HG03159 (cell line): ENCODE measurements at regions not wholly inside any gene's neighbourhood (a gene's known extent, or its start where the extent isn't known, plus 50 kb on each side); places are given as distances from the start of the nearest gene placed in this dataset.
"Not testable (repeated sequence)": the region's sequence is repeated elsewhere in the genome, so short reads cannot be mapped to it uniquely, and the experiment has no call there.

Experiments
- ATAC-seq: cut with Tn5 transposase; IDR thresholded peaks from one replicate; pipeline ENCODE4 v1.9.1; 2021; ENCODE audit warnings: mild to moderate bottlenecking, moderate library complexity; ENCODE audit not compliant: unreplicated experiment

DNA sequence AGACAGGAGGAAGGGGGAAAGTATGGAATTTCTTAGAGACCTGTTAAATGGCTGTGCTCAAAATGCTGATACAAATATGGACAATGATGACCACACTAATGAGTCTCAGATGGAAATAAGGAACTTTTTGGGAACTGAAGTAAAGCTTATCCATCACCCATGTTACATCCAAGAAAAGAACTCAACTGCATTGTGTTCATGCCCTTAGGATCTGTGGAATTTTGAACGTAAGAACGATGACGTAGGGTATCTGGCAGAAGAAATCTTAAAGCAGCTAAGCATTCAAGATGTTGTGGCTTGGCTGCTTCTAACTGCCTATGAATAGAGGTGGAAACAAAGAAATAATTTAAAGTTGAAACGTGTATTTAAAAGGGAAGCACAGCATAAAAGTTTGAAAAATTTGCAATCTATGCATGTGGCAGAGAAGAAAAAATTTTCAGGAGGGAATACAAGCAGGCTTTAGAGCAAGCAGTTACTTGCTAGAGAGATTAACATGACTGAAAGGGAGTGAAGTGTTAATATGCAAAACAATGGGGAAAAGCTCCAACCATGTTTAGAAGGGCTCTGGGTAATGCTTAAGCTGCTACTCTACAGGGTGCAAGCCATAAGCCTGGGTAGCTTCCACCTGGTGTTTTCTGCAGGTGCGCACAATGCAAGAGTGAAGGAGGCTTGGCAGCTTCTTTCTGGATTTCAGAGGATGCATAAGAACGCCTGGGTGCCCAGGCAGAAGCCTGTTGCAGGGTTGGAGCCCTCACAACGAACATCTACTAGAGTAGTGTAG, 499.7 kb upstream of the SEMA3D start:
- ATAC-seq = no peak

DNA sequence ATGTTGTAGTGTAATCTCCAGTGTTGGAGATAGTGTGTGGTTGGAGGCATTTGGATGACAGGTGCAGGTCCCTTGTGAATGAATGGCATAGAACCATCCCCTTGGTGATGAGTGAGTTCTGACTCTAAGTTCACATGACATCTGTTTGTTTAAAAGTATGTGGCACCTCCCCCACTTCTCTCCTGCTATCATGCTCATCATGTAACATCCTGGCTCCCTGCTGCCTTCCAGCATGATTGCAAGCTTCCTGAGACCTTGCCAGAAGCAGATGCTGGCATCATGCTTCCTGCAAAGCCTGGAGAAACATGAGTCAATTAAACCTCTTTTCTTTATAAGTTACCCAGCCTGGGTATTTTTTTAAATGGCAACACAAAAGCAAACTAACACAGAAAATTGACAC, 499.0 kb upstream of the SEMA3D start:
- no peak for ATAC-seq

DNA sequence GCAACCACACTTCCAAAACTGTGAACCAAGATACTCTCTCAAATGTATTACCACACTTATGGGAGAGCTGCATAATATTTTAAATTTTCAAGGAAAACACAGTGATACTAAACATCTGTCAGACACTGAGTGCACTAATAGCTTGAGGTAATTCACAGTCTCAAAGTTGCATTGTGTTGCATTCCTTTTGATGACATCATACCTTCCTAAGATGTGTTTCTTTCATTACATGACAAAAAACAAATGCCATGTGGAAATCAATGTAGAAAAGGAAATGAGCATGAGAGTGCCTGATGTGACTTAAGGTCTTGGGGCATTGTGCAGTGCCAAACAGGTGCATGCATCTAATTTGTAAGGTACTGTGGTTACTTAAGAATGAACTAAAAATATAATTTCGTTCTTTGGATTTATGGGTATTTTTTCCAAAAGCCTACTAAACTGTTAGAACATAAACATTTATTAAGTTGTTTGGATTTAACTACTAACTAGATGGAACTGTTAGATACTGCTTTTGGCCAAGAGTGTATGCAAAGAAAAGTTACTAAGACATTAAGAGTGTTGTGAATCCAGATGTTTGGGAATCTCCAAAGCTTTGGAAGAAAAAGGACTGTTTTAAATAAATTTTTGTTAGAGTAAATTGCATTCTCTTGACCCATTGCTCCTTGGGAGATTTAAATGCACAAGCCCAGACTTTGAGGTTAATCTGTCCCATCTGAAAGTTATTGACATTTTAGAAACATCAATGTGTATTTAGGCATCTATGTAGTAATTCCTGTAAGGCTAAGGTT, 496.2 kb upstream of the SEMA3D start:
- ATAC-seq = no peak

DNA sequence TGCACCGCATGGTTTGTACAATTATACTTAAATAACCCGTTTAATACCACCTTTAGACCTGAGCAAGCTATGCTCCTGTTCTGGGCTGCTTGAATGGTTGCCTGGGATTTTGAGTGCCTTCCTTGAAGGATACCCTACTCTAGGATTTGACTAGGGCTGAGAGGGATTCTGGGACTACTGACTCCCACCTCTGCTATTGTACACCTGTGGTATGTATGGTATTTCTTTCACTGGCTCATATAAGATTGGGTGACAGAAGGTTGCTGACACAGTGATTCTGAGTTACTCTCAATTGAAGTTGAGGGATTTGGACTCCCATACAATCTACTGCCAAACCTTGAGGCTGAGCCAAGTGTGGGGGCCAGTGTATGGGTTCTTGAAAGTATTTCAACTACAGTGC, 494.4 kb upstream of the SEMA3D start:
- no peak for ATAC-seq

DNA sequence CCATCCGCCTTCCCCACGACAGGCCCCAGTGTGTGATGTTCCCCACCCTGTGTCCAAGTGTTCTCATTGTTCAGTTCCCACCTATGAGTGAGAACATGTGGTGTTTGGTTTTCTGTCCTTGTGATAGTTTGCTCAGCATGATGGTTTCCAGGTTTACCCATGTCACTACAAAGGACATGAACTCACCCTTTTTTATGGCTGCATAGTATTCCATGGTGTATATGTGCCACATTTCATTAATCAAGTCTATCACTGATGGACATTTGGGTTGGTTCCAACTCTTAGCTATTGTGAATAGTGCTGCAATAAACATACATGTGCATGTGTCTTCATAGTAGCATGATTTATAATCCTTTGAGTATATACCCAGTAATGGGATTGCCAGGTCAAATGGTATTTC, 488.2 kb upstream of the SEMA3D start:
- not testable (repeated sequence) for ATAC-seq

DNA sequence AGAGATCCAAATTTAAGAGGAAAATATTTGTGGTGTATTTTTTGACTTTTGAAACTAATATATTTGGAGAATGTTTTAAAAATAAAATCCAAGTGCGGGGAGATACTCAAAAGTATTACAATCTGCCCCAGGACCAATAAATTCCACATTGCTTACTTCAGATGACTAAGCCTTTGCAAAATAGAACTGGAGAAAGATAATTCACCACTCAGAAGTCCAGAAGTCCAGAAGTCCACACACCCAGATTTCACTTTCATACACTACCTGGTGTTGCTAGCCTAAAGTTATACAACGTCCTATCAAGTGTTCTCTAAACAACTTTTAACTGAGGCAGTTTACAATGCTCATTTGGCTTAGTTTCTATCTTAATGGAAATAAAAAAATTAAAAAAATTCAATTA, 487.0 kb upstream of the SEMA3D start:
- no peak for ATAC-seq

DNA sequence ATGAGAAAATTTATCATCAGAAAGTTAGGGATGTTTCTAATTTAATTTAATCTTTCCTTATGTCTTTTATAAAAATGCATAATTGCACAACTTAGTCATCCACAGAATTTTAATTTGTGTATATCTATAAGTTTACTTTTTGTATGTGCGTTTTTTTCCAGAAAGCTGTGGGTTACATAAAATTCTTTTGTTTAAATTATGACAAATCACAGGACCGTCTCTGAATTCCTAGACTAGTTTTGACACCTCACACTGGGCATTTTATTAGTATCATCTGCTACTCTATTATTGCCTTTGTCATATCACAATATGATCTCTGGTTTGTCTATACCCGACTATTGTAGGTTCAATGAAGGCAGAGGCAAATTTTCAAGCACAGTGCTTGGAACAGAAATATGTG, 482.4 kb upstream of the SEMA3D start:
- ATAC-seq = no peak

DNA sequence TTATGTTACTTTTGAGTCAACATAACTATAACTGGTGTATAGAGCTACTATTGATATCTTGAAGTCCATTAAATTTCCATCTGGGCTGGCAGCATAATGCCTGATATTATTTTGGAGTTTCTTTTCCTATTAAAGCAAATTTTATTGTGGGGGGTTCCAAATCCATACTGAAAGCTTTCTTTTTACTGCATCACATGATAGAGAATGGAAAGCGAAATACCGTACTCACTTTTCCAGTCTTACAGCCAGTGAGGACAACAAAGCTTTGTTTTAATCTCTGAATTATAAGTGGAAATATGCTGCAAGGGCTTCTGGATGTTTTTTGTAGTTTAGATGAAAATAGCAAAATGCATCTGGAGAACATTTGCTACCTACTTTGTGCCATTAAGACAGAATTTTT, 477.5 kb upstream of the SEMA3D start:
- ATAC-seq = no peak

DNA sequence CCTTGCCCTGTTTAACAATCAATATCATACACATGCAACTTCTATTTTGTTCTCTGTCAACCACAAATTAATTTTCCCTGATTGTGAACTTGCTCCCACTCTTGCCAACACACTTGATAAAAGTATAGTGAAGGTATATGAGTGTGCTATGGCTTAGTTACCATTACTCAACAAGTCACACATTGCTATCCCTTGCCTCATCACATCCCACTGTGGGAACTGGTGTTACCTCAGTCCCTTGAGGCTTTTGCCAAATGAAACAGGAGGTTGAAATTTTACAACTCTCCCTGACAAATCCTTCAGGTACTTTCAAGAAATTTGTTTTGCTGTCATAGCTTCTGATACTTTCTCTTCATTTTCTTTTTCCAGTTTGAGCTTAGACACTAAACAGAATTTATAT, 472.5 kb upstream of the SEMA3D start:
- no peak for ATAC-seq

DNA sequence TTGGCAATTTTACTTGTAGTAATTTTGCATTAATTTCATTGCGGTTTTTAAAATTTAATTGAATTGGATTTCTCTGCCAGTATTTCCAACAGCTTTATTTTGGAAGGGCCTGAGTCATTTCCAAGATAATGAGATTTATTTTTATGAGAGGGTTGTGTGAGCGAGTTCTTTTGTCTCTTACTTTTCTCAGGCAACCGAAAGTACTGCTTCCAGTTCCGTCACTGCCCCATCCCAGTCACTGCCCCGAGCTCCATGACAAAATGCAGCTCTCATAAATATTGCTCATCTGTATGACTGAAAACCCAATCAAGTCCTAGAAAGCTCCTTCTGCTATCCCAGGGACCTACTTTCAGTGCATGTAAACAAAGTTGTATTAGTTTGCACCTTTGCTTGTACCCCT, 468.4 kb upstream of the SEMA3D start:
- no peak for ATAC-seq

DNA sequence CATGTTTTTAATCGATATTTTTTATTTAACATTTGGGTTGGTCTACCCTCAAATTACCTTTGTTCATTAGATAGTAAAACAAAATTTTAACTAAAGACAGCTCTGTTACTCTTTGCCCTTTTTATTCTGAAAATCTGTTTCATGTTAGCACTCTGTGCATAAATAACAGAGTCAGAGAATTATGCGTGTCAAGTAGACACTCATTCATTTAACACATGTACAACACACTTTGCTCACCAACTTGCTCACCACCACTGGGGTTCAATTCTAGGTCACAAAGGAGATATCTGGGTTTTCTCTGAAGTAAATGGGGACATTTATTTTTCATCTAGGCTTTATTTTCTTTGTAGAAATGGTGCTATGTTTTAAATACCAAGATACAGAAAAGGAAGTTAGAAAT, 457.4 kb upstream of the SEMA3D start:
- ATAC-seq = no peak

DNA sequence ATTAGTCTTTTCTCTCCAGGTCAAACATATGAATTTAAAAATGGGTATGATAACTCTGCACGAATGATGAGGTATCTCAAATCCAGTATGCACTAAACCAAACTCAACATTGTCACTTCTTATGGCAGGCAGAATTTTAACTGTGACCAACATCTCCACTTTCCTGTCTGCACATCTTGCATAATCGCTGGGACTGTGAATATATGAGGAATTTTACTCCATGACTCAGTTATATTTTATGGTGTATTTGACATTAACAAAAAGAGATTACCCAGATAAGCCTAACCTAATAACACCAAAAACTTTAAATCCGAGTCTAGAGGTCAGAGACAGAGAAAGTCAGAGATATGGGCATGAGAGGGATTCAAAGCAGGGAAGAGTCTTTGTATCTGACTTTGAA, 454.5 kb upstream of the SEMA3D start:
- no peak for ATAC-seq

DNA sequence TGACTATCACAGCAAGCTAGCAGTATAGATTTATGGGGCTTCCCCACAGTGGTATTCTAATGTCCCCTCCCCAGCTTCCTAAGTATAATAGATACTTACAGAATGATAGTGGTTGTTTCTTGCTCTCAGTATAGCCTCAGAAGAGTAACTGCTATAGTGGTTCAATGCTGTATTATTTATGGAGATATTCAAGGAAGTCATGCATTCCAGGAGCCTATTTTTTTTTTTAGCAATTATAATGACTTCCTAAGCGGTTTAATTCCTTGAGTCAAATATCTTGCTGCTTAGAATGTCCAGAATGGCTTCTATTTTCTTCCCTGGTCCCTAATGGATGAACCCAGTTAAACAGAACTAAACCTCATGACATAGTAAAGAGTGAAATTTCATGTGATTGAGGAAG, 451.5 kb upstream of the SEMA3D start:
- ATAC-seq = no peak

DNA sequence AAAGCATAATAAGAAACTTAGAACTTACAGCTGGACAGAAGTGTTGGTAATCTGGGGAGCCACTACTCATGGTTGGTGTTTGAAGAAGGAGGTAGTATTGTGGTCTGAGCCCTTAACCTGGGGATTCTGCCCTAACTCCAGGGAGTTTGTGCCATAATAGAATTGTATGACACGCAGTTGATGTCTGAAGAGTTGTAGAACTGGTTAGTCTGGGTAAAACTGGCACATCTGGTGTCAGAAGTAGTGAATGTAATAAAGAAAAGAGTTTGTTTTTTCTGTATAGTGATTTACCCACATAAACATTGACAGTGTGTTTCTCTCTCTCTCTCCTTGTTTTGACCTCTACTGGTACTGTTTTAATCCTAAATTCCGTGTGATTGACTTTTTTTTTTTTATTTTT, 448.1 kb upstream of the SEMA3D start:
- ATAC-seq = no peak

DNA sequence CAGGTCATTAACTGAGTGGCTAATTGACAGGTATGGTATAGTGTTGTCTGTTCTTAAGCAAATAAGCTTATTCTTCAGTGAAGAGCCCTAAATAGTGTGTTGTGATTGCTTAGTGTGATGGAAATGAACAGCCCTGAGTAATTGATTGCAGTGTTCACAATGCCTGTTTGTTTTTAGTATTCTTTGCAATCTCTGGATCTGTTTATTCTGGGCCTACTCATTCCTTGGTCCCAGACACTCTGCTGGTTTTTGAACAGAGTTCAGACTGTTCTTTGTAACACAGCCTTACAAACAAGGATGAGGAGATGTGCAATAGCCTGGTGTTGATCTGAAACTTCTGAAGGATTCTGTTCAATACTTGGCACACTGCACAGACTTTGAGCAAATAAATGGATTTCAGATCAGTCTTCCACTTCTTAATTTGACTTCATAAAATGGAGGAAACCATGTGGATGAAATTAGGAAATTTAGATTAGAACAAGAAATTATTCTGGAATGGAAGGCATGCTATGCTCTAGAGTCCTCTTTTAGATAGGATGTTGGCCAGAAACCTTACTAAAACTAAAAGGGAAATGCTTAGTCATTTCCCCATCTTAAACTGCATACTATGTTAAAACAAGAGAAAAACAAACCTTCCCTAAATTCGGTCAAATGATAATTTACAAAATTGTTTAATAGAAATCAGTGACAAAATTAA, 444.2 kb upstream of the SEMA3D start:
- no peak for ATAC-seq

DNA sequence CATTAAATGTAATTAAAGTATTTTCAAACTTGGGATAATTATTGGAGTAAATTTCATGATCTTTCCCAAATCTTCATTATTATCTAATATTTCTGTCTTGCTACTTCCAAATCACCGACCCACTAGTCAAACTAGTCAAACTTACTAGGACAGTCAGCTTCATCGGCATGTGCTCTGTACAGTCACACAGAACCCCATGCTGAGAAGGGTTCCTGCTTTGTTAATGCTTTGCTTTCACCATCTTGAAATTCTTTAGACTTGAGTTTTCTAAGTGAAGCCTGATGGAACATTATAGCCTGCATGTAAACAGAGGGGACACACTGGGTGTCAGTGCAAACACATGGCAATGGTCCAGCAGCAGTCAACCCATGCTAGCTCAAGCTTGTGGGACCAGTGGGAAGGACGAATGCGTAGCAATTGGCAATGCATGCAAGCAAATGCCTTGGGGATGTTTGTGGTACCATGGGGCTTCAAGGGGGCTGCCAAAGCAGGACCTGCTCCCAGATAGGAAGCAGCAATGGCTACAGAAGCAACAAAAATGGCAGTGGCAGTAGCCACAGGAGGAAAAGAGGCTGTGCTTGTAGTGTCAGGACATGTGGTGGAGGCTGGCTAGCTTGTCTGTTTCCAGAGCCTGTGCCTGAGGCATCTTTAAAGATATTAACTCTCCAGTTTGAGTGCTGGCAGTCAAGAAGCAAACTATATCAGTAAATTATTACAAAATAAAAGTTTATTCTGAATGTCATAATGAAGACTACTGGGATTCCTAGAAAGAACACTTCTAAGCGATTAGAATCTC, 441.1 kb upstream of the SEMA3D start:
- ATAC-seq = no peak

DNA sequence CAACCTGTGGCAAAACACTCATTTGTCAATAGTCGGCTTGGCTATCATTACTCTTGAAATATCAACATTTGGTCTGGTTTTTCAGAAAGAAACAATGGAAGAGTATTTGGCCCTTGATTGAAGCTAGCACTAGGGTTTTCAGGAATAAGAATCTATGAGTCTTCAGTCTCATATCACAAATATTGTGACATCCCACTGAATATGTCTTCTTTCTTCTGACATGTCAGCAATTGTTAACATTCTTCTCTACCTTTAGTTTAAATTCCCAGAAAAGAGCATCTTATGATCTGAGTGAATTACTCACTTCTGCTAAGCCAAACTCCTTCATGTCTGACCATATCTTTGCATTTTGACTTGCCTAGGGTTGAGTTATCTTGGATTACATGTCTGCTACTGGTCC, 435.2 kb upstream of the SEMA3D start:
- no peak for ATAC-seq

DNA sequence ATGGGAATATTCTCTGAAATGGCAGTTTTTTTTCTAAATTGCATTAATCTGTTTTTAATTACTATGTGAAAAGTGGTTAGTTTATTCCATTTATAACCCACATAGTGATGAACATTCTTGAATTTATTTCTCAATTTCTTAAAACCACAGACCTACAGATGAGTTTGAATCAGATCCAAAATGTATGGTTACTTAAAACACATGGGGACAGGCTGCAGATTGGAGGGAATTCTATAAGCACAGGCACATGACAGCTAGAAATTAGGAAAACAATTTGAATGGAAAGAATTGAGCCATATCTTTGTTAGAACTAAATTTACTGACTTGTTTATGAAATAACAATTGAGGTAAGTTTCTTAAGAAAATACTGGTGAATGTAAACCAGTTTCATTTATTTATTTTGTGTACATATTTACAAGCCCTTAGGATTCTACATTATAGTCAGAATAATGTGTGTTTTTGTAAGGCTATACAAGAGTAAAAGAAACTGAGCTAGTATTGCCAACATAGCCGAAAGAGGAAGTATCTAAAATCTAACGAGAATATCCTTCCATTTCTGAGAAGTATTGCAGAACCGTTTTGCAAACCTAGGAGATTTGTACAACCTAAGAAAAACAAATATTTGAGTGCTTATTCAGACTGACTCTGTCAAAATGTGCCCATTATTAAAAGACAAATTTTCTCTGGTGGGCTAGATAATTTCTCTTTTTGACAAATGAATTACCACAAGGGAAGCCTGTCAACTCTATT, 434.3 kb upstream of the SEMA3D start:
- no peak for ATAC-seq

DNA sequence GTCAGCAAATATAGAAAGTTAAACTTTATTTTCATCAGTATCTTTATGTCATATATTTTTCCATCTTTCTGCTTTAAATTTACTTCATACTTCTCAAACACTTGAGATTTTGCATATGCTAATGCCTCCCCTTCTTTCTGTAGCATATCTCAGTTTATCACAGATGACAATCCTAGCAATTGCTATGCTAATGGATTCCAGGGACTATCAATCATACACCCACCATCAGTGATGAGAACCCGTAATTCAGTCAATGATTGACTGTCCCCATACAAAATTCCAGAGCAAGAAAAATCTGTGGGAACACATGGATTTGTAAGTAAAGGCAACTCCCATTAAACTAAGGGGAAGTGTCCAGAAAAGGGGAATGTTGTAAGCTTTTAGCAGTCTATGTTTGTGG, 432.4 kb upstream of the SEMA3D start:
- ATAC-seq = no peak

DNA sequence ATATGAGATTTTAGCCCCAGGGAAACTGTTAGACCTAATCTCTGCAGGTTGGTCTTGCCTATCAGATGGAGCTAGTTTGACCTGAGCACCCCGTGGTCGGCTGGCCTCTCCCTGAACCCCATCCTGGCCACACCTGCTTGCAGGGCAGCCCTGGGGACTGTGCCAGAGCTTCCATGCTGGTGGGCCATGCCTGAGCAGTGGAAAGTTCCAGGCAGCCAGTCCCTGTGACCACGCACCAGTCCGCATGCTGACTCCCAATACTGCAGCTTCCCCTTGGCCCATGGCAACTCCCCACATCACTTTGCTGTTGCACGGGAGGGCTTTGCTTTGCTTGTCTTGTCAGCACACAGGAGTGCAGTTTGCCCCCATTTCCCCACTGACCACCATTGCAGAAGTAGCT, 427.8 kb upstream of the SEMA3D start:
- ATAC-seq = no peak
